HEK293 (cell line): ENCODE measurements at regions not wholly inside any gene's neighbourhood (a gene's known extent, or its start where the extent isn't known, plus 50 kb on each side); places are given as distances from the start of the nearest gene placed in this dataset.

Experiments used
- CTCF ChIA-PET: fragments of 350-600 bp; formaldehyde crosslinking; extraction: SDS; loops from one replicate; lab custom pipeline; 2021; ENCODE audit warnings: antibody characterized with exemption; lab: Yijun Ruan, JAX
- POLR2A ChIA-PET: fragments of 300-600 bp; formaldehyde crosslinking; extraction: SDS; loops from one replicate; lab custom pipeline; 2020; ENCODE audit warnings: antibody characterized with exemption, inconsistent platforms; lab: Yijun Ruan, JAX
- H3K27ac ChIP-seq: fragments of 200-500 bp; sonication (Bioruptor generic); 2 replicates; pipeline ENCODE4 v1.5.1; 2014; ENCODE audit warnings: low read depth, low read length, control low read depth, inconsistent platforms; ENCODE audit errors: extremely low read depth
- H3K36me3 ChIP-seq, 2 experiments: fragments of 200-500 bp in 1 of 2; sonication (Bioruptor generic) in 1 of 2; 1 replicate in 1 of 2; 2 replicates in 1 of 2; pipeline ENCODE4 v1.5.1; 2014 to 2017; ENCODE audit warnings: inconsistent platforms in 2 of 2, low read length in 2 of 2; ENCODE audit not compliant: control insufficient read depth in 2 of 2, insufficient read depth in 1 of 2
- H3K4me1 ChIP-seq: fragments of 200-500 bp; sonication (Bioruptor generic); 2 replicates; pipeline ENCODE4 v1.5.1; 2014; ENCODE audit warnings: mild to moderate bottlenecking, low read length, inconsistent platforms; ENCODE audit not compliant: control insufficient read depth, insufficient read depth
- H3K4me3 ChIP-seq: 2 replicates; pipeline ENCODE4 v1.5.1; 2011; ENCODE audit warnings: low read depth, mild to moderate bottlenecking, control low read depth, low read length, moderate library complexity
- H3K9me3 ChIP-seq: fragments of 200-500 bp; sonication (Bioruptor generic); 2 replicates; pipeline ENCODE4 v1.5.1; 2014; ENCODE audit warnings: low read depth, low read length, inconsistent platforms; ENCODE audit not compliant: control insufficient read depth, insufficient read depth
- GLI4 ChIP-seq: fragments of 450-650 bp; formaldehyde crosslinking; IDR thresholded peaks from 2 replicates; pipeline ENCODE4 v1.5.1; 2016; ENCODE audit warnings: missing biosample characterization, missing genetic modification characterization
- PATZ1 ChIP-seq: fragments of 450-650 bp; formaldehyde crosslinking; IDR thresholded peaks from 2 replicates; pipeline ENCODE4 v1.5.1; 2016; ENCODE audit warnings: missing biosample characterization, missing genetic modification characterization
- SCRT2 ChIP-seq: fragments of 450-650 bp; formaldehyde crosslinking; IDR thresholded peaks from 2 replicates; pipeline ENCODE4 v1.5.1; 2016; ENCODE audit warnings: missing biosample characterization, missing genetic modification characterization
- SP7 ChIP-seq: fragments of 450-650 bp; formaldehyde crosslinking; IDR thresholded peaks from 2 replicates; pipeline ENCODE4 v1.5.1; 2016; ENCODE audit warnings: missing biosample characterization, missing genetic modification characterization
- TCF7L2 ChIP-seq: IDR thresholded peaks from 2 replicates; pipeline ENCODE4 v1.6.1; 2011; ENCODE audit warnings: low read depth, mild to moderate bottlenecking, inconsistent platforms, low read length, moderate library complexity, borderline replicate concordance
- ZBTB8A ChIP-seq: fragments of 450-650 bp; formaldehyde crosslinking; IDR thresholded peaks from 2 replicates; pipeline ENCODE4 v1.5.1; 2016; ENCODE audit warnings: missing biosample characterization, missing genetic modification characterization
- ZNF23 ChIP-seq: fragments of 450-650 bp; formaldehyde crosslinking; IDR thresholded peaks from 2 replicates; pipeline ENCODE4 v1.5.1; 2016; ENCODE audit warnings: missing biosample characterization, missing genetic modification characterization, borderline replicate concordance
- ZNF37A ChIP-seq: fragments of 450-650 bp; IDR thresholded peaks from 2 replicates; pipeline ENCODE4 v1.5.1; 2018; ENCODE audit warnings: missing biosample characterization, missing genetic modification characterization
- ZNF510 ChIP-seq: fragments of 450-650 bp; formaldehyde crosslinking; IDR thresholded peaks from 2 replicates; pipeline ENCODE4 v1.5.1; 2018; ENCODE audit warnings: mild to moderate bottlenecking, missing genetic modification characterization, missing biosample characterization; ENCODE audit not compliant: insufficient replicate concordance
- ZNF513 ChIP-seq: fragments of 450-650 bp; IDR thresholded peaks from 2 replicates; pipeline ENCODE4 v1.5.1; 2018; ENCODE audit warnings: missing biosample characterization, missing genetic modification characterization
- ZNF776 ChIP-seq: fragments of 450-650 bp; formaldehyde crosslinking; IDR thresholded peaks from 2 replicates; pipeline ENCODE4 v1.5.0; 2017; ENCODE audit warnings: missing biosample characterization, missing genetic modification characterization, borderline replicate concordance
- ZNF791 ChIP-seq: fragments of 450-650 bp; formaldehyde crosslinking; IDR thresholded peaks from 2 replicates; pipeline ENCODE4 v1.5.1; 2016; ENCODE audit warnings: missing biosample characterization, missing genetic modification characterization
- ZSCAN18 ChIP-seq: fragments of 450-650 bp; formaldehyde crosslinking; IDR thresholded peaks from 2 replicates; pipeline ENCODE4 v1.5.1; 2016; ENCODE audit warnings: missing biosample characterization, missing genetic modification characterization
- TF ChIP-seq, protein P1 (sequence below): fragments of 450-650 bp; formaldehyde crosslinking; conservative IDR thresholded peaks from 2 replicates; pipeline ENCODE4 v1.5.1; 2016; ENCODE audit warnings: low read depth, missing biosample characterization, missing genetic modification characterization
- TF ChIP-seq, protein P2 (sequence below): sonication (generic); formaldehyde crosslinking; IDR thresholded peaks from 2 replicates; pipeline ENCODE4 v1.8.1; 2022; ENCODE audit warnings: mild to moderate bottlenecking, moderate library complexity, missing genetic modification reagents
- TF ChIP-seq, protein P3 (sequence below): fragments of 450-650 bp; formaldehyde crosslinking; IDR thresholded peaks from 2 replicates; pipeline ENCODE4 v1.5.1; 2016; ENCODE audit warnings: missing biosample characterization, missing genetic modification characterization

GRCh38 chr5:86170194-86170593 lies 447.5 kb upstream of the COX7C start (continued):
- TF ChIP-seq ZNF23 (tag by site-specific recombination) (no peak), ZSCAN18 (tag by site-specific recombination) (no peak), PATZ1 (no peak), SP7 (tag by site-specific recombination) (no peak), SCRT2 (tag by site-specific recombination) (no peak)

- POLR2A ChIA-PET: no interaction called here
- no peak overlapping the region for H3K27ac ChIP-seq
- no peaks in the 10 kb centered on the region for H3K36me3 ChIP-seq
- TF ChIP-seq ZNF510 (no peak), ZNF776 (tag by site-specific recombination) (no peak), TCF7L2 (no peak), ZNF37A (tag by site-specific recombination) (no peak), ZNF791 (no peak), ZBTB8A (tag by site-specific recombination) (no peak)
- TF ChIP-seq, protein P1, sequence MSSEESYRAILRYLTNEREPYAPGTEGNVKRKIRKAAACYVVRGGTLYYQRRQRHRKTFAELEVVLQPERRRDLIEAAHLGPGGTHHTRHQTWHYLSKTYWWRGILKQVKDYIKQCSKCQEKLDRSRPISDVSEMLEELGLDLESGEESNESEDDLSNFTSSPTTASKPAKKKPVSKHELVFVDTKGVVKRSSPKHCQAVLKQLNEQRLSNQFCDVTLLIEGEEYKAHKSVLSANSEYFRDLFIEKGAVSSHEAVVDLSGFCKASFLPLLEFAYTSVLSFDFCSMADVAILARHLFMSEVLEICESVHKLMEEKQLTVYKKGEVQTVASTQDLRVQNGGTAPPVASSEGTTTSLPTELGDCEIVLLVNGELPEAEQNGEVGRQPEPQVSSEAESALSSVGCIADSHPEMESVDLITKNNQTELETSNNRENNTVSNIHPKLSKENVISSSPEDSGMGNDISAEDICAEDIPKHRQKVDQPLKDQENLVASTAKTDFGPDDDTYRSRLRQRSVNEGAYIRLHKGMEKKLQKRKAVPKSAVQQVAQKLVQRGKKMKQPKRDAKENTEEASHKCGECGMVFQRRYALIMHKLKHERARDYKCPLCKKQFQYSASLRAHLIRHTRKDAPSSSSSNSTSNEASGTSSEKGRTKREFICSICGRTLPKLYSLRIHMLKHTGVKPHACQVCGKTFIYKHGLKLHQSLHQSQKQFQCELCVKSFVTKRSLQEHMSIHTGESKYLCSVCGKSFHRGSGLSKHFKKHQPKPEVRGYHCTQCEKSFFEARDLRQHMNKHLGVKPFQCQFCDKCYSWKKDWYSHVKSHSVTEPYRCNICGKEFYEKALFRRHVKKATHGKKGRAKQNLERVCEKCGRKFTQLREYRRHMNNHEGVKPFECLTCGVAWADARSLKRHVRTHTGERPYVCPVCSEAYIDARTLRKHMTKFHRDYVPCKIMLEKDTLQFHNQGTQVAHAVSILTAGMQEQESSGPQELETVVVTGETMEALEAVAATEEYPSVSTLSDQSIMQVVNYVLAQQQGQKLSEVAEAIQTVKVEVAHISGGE (tag by site-specific recombination): no peak
- H3K9me3 ChIP-seq: no peaks in the 10 kb centered on the region
- no peaks in the 10 kb centered on the region for H3K4me1 ChIP-seq
- CTCF ChIA-PET: interaction anchor here (0.6 kb wide), 1 partner anchor 1308 kb away, joined by 3 read pairs; no protein-coding TSS in a partner anchor
- H3K4me3 ChIP-seq: no peak overlapping the region
Measured at GRCh38 chr5:86175224-86175623, 442.5 kb upstream of the COX7C start.

DNA sequence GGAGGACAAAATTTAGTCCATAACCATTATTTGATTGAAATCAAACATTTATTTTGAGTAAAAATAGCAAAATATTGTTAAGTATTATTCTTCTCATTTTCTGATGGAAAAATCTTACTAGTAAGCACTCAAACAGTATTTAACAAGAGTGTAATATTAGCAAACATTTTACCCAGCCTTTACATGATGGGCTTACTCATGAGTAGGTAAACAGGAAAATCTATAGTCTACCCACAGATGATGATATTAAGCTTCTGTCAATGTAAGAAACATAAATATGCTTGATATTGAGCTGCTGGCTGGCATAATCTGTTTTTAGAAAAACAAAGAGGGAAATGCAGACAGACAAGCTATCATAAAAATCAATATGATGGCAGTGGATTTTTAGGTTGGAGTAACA lies 418.5 kb upstream of the COX7C start:
- Histone ChIP-seq H3K4me3 (no peak overlapping the region), H3K9me3 (no peaks in the 10 kb centered on the region), H3K4me1 (no peaks in the 10 kb centered on the region), H3K27ac (no peak overlapping the region), H3K36me3 (no peaks in the 10 kb centered on the region)
- ChIA-PET CTCF (no interaction called here), POLR2A (no interaction called here)
- TF ChIP-seq, protein P2, sequence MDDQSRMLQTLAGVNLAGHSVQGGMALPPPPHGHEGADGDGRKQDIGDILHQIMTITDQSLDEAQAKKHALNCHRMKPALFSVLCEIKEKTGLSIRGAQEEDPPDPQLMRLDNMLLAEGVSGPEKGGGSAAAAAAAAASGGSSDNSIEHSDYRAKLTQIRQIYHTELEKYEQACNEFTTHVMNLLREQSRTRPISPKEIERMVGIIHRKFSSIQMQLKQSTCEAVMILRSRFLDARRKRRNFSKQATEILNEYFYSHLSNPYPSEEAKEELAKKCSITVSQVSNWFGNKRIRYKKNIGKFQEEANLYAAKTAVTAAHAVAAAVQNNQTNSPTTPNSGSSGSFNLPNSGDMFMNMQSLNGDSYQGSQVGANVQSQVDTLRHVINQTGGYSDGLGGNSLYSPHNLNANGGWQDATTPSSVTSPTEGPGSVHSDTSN (CRISPR knock-in tag): no peak
- TF ChIP-seq, protein P3, sequence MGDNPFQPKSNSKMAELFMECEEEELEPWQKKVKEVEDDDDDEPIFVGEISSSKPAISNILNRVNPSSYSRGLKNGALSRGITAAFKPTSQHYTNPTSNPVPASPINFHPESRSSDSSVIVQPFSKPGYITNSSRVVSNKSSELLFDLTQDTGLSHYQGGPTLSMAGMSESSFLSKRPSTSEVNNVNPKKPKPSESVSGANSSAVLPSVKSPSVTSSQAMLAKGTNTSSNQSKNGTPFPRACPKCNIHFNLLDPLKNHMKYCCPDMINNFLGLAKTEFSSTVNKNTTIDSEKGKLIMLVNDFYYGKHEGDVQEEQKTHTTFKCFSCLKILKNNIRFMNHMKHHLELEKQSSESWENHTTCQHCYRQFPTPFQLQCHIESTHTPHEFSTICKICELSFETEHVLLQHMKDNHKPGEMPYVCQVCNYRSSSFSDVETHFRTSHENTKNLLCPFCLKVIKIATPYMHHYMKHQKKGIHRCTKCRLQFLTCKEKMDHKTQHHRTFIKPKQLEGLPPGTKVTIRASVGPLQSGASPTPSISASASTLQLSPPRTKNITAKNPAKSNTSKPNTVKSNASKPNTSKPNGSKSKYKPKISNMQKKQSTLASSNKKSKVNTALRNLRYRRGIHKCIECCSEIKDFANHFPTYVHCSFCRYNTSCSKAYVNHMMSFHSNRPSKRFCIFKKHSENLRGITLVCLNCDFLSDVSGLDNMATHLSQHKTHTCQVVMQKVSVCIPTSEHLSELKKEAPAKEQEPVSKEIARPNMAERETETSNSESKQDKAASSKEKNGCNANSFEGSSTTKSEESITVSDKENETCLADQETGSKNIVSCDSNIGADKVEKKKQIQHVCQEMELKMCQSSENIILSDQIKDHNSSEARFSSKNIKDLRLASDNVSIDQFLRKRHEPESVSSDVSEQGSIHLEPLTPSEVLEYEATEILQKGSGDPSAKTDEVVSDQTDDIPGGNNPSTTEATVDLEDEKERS (tag by site-specific recombination): no peak
- TF ChIP-seq GLI4 (tag by site-specific recombination): no peak
- no peak for TF ChIP-seq ZNF513 (tag by site-specific recombination)
